IMR-90 (cell line): ENCODE measurements at regions not wholly inside any gene's neighbourhood (a gene's known extent, or its start where the extent isn't known, plus 50 kb on each side); places are given as distances from the start of the nearest gene placed in this dataset.

Experiments used
- ATAC-seq: fragments of 200-7000 bp; cut with Tn5 transposase; 2 replicates; pipeline ENCODE4 v1.9.1; 2020; ENCODE audit warnings: low read depth, mild to moderate bottlenecking, moderate library complexity
- BruUV-seq: library from RNA; stranded (reverse); fragments of 400-500 nt; replicated peaks from 2 replicates; lab custom pipeline; 2021; lab: Mats Ljungman, UMichigan
- CTCF ChIA-PET: fragments of 300-600 bp; formaldehyde crosslinking; extraction: SDS; loops from one replicate; lab custom pipeline; 2021; ENCODE audit warnings: antibody characterized with exemption; lab: Yijun Ruan, JAX
- POLR2A ChIA-PET: fragments of 300-600 bp; sonication (Branson Sonifier 250); formaldehyde crosslinking; loops from one replicate; lab custom pipeline; 2022; ENCODE audit warnings: antibody characterized with exemption; ENCODE audit not compliant: unreplicated experiment; lab: Charles Lee
- DNase-seq: peaks from one replicate; pipeline ENCODE4 v3.0.0; 2013
- H2AFZ ChIP-seq: replicated peaks from 2 replicates; pipeline ENCODE3; 2013; ENCODE audit warnings: low read length, mild to moderate bottlenecking; ENCODE audit not compliant: poor library complexity
- H2AK5ac ChIP-seq: 2 replicates; pipeline ENCODE4 v1.6.1; 2013; ENCODE audit warnings: low read depth, low read length, inconsistent platforms
- H2AK9ac ChIP-seq: replicated peaks from 2 replicates; pipeline ENCODE3; 2013; ENCODE audit warnings: mild to moderate bottlenecking, low read depth, low read length, moderate library complexity; ENCODE audit not compliant: poor library complexity
- H2BK120ac ChIP-seq: 2 replicates; pipeline ENCODE4 v1.6.1; 2013; ENCODE audit warnings: low read depth, low read length, inconsistent platforms
- H2BK15ac ChIP-seq: 3 replicates; pipeline ENCODE4 v1.6.1; 2013; ENCODE audit warnings: low read depth, low read length, inconsistent platforms
- H2BK20ac ChIP-seq: 2 replicates; pipeline ENCODE4 v1.6.1; 2013; ENCODE audit warnings: low read depth, mild to moderate bottlenecking, inconsistent platforms, low read length, moderate library complexity
- H2BK5ac ChIP-seq: 2 replicates; pipeline ENCODE4 v1.6.1; 2013; ENCODE audit warnings: mild to moderate bottlenecking, low read depth, low read length, inconsistent platforms; ENCODE audit not compliant: poor library complexity, severe bottlenecking
- H3K14ac ChIP-seq: replicated peaks from 2 replicates; pipeline ENCODE4 v1.6.1; 2013; ENCODE audit warnings: low read depth, low read length, inconsistent platforms
- H3K18ac ChIP-seq: 2 replicates; pipeline ENCODE4 v1.6.1; 2013; ENCODE audit warnings: low read depth, low read length, control low read depth
- H3K23ac ChIP-seq: 2 replicates; pipeline ENCODE4 v1.6.1; 2013; ENCODE audit warnings: low read depth, low read length, inconsistent platforms
- H3K27ac ChIP-seq: 2 replicates; pipeline ENCODE4 v1.5.1; 2013; ENCODE audit warnings: mild to moderate bottlenecking, control low read depth, low read length; ENCODE audit not compliant: insufficient read depth
- H3K27me3 ChIP-seq: 2 replicates; pipeline ENCODE4 v1.6.1; 2013; ENCODE audit warnings: low read length; ENCODE audit not compliant: control insufficient read depth, insufficient read depth
- H3K36me3 ChIP-seq: 2 replicates; pipeline ENCODE4 v1.6.1; 2013; ENCODE audit warnings: low read length, mixed read lengths; ENCODE audit not compliant: control insufficient read depth, insufficient read depth
- H3K4ac ChIP-seq: 2 replicates; pipeline ENCODE4 v1.6.1; 2013; ENCODE audit warnings: low read depth, low read length, inconsistent platforms
- H3K4me1 ChIP-seq: 2 replicates; pipeline ENCODE4 v1.6.1; 2013; ENCODE audit warnings: low read length, mixed read lengths; ENCODE audit not compliant: control insufficient read depth, insufficient read depth
- H3K4me2 ChIP-seq: 2 replicates; pipeline ENCODE4 v1.6.1; 2013; ENCODE audit warnings: low read depth, mild to moderate bottlenecking, control low read depth, low read length, moderate library complexity
- H3K4me3 ChIP-seq: 2 replicates; pipeline ENCODE4 v1.5.1; 2013; ENCODE audit warnings: low read depth, mild to moderate bottlenecking, control low read depth, low read length, moderate library complexity; ENCODE audit not compliant: insufficient read depth
- H3K56ac ChIP-seq: 2 replicates; pipeline ENCODE4 v1.6.1; 2013; ENCODE audit warnings: low read length, inconsistent platforms; ENCODE audit not compliant: insufficient read depth; ENCODE audit errors: extremely low read depth
- H3K79me1 ChIP-seq, 2 experiments: 2 replicates each; pipeline ENCODE4 v1.6.1; 2013; ENCODE audit warnings: low read length in 2 of 2, inconsistent platforms in 1 of 2, low read depth in 1 of 2
- H3K9ac ChIP-seq: 2 replicates; pipeline ENCODE4 v1.6.1; 2013; ENCODE audit warnings: low read depth, low read length, control low read depth
- H3K9me1 ChIP-seq: 2 replicates; pipeline ENCODE4 v1.6.1; 2013; ENCODE audit warnings: low read length, inconsistent platforms; ENCODE audit not compliant: insufficient read depth
- H3K9me3 ChIP-seq: 2 replicates; pipeline ENCODE4 v1.6.1; 2013; ENCODE audit warnings: low read length; ENCODE audit not compliant: control insufficient read depth, insufficient read depth
- H4K20me1 ChIP-seq: 2 replicates; pipeline ENCODE4 v1.6.1; 2013; ENCODE audit warnings: low read length, inconsistent platforms; ENCODE audit not compliant: insufficient read depth
- H4K5ac ChIP-seq: 2 replicates; pipeline ENCODE4 v1.6.1; 2013; ENCODE audit warnings: mild to moderate bottlenecking, low read depth, low read length, control low read depth
- H4K8ac ChIP-seq, 2 experiments: 2 replicates each; pipeline ENCODE4 v1.6.1; 2013; ENCODE audit warnings: low read depth in 2 of 2, low read length in 2 of 2, control low read depth in 1 of 2, inconsistent platforms in 1 of 2
- H4K91ac ChIP-seq: 2 replicates; pipeline ENCODE4 v1.6.1; 2013; ENCODE audit warnings: low read depth, low read length, inconsistent platforms; ENCODE audit not compliant: insufficient read depth
- CEBPB ChIP-seq: IDR thresholded peaks from 2 replicates; pipeline ENCODE4 v1.6.1; 2012; ENCODE audit warnings: low read depth, low read length, improper control_type of control experiment
- CHD1 ChIP-seq: IDR thresholded peaks from 2 replicates; pipeline ENCODE4 v1.6.1; 2012; ENCODE audit warnings: low read depth, low read length, improper control_type of control experiment
- ELK1 ChIP-seq: fragments of 150-350 bp; IDR thresholded peaks from 2 replicates; pipeline ENCODE4 v1.6.1; 2016; ENCODE audit warnings: low read depth, mild to moderate bottlenecking, low read length, moderate library complexity, borderline replicate concordance
- NFE2L2 ChIP-seq: fragments of 150-350 bp; IDR thresholded peaks from 2 replicates; pipeline ENCODE4 v1.6.1; 2016; ENCODE audit warnings: low read depth, mild to moderate bottlenecking, low read length
- POLR2A ChIP-seq: IDR thresholded peaks from 2 replicates; pipeline ENCODE4 v1.6.1; 2012; ENCODE audit warnings: mild to moderate bottlenecking, low read depth, low read length
- RAD21 ChIP-seq: IDR thresholded peaks from 2 replicates; pipeline ENCODE4 v1.6.1; 2012; ENCODE audit warnings: low read length, improper control_type of control experiment
- SMC3 ChIP-seq: fragments of 150-350 bp; IDR thresholded peaks from 2 replicates; pipeline ENCODE4 v1.6.1; 2016; ENCODE audit warnings: low read depth, mild to moderate bottlenecking, antibody characterized with exemption, low read length, moderate library complexity
- dilution Hi-C: fragments of 300-500 bp; cut with HindIII; formaldehyde crosslinking; loops from one replicate; pipeline ENCODE4 v1.14.3; 2018; ENCODE audit warnings: low sequenced_read_pairs; ENCODE audit not compliant: unreplicated experiment
- in situ Hi-C: fragments of 300-500 bp; cut with MboI; formaldehyde crosslinking; loops from 3 replicates; pipeline ENCODE4 v1.14.3; 2019; ENCODE audit warnings: low sequenced_read_pairs, inconsistent platforms, mixed read lengths
- intact Hi-C: fragments of 100-400 bp; cut with micrococcal nuclease; formaldehyde crosslinking; loops from 2 replicates; pipeline ENCODE4 v1.10.0; 2022

GRCh38 chr12:61397668-61398067 lies 862.5 kb upstream of the USP15 start:
- Histone ChIP-seq H3K9ac (no peak overlapping the region), H3K4me3 (no peak overlapping the region), H3K79me1 (no peaks in the 10 kb centered on the region), H4K8ac (no peak overlapping the region), H3K27ac (no peak overlapping the region), H2BK5ac (no peak overlapping the region), H2BK120ac (no peak overlapping the region), H2AFZ (no peak overlapping the region), H4K91ac (no peak overlapping the region), H2AK9ac (no peak overlapping the region), H3K9me1 (no peaks in the 10 kb centered on the region), H2AK5ac (no peak overlapping the region), H4K20me1 (no peaks in the 10 kb centered on the region), H2BK15ac (no peak overlapping the region), H3K36me3 (no peaks in the 10 kb centered on the region), H3K14ac (no peak overlapping the region), H3K56ac (no peak overlapping the region), H3K9me3 (peaks cover 7% of the 10 kb centered on the region; the same call in 1 of the 2 replicates), H3K4me2 (no peak overlapping the region), H3K23ac (no peak overlapping the region), H4K5ac (no peak overlapping the region), H3K4me1 (no peaks in the 10 kb centered on the region), H3K18ac (no peak overlapping the region), H3K4ac (no peak overlapping the region), H3K27me3 (no peaks in the 10 kb centered on the region), H2BK20ac (no peak overlapping the region)
- no peak for TF ChIP-seq SMC3
- TF ChIP-seq CEBPB = no peak
- TF ChIP-seq CHD1 = no peak
- no peak for TF ChIP-seq ELK1
- no peak for TF ChIP-seq POLR2A
- TF ChIP-seq NFE2L2 = no peak
- no peak for TF ChIP-seq RAD21
- in situ Hi-C loops (no loop called here), intact Hi-C loops (no loop called here), dilution Hi-C loops (no loop called here)
- POLR2A ChIA-PET = no interaction called here
- DNase-seq = no peak
- CTCF ChIA-PET = no interaction called here
- ATAC-seq = no peak
- no TSS peak for BruUV-seq
